C4-2B (cell line): ENCODE measurements at regions not wholly inside any gene's neighbourhood (a gene's known extent, or its start where the extent isn't known, plus 50 kb on each side); places are given as distances from the start of the nearest gene placed in this dataset.

Experiments used
- ZFX ChIP-seq: fragments of 450-650 bp; IDR thresholded peaks from 2 replicates; pipeline ENCODE4 v1.6.1; 2017
- TF ChIP-seq, protein P1 (sequence below): fragments of 450-650 bp; conservative IDR thresholded peaks from 2 replicates; pipeline ENCODE4 v1.5.1; 2017; ENCODE audit warnings: mild to moderate bottlenecking

DNA sequence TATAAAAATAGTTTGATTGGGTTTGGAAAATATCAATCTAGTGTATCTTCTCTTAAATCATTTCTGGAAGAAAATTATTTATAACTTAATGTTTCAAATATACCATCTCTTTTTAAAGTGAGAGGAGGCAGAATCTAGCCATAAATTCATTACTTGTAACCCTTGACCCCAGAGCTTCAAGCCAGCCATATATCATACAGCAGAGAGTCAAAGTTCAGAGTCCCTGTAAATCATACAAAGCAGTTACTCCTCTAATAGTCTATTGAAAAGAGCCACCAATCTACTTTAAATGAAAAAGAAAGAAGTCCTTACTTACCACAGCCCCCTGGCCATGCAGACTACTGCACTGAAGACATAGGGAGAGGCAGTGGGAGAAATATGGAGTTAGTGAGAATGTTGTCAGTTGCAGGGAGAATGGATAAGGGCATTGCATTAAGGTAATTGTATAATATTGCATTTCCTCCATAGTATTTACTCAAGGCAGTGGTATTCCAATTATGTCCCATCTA, 229.5 kb downstream of the NKX6-1 start:
- TF ChIP-seq ZFX = no peak
- TF ChIP-seq, protein P1, sequence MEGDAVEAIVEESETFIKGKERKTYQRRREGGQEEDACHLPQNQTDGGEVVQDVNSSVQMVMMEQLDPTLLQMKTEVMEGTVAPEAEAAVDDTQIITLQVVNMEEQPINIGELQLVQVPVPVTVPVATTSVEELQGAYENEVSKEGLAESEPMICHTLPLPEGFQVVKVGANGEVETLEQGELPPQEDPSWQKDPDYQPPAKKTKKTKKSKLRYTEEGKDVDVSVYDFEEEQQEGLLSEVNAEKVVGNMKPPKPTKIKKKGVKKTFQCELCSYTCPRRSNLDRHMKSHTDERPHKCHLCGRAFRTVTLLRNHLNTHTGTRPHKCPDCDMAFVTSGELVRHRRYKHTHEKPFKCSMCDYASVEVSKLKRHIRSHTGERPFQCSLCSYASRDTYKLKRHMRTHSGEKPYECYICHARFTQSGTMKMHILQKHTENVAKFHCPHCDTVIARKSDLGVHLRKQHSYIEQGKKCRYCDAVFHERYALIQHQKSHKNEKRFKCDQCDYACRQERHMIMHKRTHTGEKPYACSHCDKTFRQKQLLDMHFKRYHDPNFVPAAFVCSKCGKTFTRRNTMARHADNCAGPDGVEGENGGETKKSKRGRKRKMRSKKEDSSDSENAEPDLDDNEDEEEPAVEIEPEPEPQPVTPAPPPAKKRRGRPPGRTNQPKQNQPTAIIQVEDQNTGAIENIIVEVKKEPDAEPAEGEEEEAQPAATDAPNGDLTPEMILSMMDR = no peak
